ENCODE measurements at regions not wholly inside any gene's neighbourhood (a gene's known extent, or its start where the extent isn't known, plus 50 kb on each side); places are given as distances from the start of the nearest gene placed in this dataset.

DNA sequence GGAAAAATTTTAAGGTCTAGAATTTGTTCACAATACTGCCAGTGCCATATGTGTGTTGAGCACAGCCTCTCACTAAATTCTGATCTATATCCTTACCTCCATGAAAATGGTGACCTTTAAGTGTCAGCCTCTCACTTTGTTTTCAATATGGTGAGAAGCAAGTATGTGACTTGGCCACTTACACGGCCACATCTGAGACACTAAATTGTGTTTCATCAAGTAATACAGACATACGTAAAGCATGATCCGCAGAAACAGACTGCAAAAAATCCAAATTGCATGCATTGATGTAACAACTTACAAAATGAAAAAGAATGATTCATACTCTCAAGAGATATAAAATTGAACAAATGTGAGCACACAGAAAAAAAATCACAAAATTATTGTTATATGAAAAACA is 55.2 kb upstream of the UGP2 start:
- no peak for DNase-seq

DNA sequence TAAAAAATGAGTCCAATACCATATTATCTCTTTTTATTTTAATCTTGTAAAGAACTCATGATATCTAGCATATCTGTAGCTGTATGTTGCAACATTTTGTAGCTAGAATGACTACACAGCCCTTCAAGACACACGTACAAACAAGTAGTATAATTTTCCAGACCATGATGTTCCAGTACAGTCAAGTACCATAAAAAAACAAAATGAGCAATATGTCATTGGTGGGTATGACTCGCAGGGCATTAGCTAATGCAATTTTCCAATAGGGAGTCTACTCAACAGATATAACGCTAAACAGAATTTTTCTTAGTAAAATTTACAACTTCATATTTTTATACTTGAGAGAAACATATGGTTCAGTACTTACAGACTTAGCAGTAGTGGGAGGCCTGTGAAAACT is 53.6 kb upstream of the UGP2 start:
- no peak for DNase-seq

DNA sequence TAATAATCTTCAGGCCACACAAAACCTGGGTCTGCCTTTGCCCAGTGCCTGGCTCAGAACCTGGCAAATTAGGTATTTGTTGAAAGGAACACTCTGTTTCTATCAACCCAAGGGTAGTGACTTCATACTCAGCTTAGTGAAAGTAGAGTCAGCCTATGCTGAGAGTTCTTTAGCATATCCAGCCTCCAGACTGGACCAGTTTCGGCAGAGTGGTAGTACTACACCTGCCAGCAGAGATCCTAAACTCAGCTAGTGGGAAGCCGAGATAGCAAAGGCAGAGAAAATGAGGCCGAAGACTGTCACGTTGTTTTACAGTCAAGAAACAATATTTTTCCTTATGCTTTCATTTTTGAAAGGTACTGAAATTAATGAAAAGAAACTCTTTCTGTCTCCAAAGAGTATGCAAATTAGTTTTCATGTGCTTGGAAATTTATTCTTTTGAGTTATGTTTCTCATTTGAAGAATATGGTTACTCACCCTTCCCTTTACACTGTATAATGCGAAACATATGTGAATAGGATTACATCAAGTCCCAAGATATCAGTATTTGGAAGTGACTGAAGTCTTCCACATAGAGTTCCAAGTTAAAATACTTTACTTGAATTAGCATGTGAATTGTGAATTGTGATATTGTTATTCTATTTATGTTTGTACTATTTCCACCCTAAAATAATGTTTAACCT is 52.2 kb upstream of the UGP2 start:
- no peak for DNase-seq

DNA sequence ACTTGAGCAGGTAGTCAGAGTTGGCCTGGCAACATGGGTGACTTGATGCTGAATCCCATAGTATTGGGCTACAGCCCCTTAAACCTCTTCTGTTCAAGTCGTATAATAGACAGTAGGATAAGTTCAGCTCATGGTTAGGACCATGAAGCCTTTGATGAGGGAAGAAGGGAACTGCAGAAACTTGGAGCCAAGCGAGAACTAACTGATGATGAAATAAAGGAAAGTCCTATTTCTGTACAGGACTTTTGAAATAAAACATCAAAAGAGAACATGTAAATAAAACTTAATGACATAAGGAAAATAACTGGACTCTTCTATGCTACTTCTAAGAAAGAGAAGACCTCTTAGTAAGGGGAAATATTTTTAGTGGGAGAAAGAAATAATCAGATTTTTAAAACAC is 51.2 kb upstream of the UGP2 start:
- no peak for DNase-seq

DNA sequence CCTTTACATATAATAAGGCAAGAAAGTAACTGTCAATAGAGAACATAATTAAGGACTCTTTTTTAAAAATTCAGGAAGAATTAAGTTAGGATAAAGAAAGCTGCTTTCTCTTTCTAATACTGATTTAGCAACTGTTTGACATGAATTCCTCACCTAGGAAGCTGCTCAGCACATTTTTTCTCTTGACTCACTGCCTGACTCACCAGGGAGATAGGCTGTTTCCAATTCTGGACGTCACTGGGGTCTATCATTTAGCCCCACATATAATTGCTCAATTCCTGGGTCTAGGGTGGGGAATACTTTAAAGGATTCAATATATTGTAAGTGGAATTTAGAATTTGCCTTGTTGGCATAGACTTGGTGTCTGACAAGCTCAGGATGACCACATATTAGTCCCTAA is 50.8 kb upstream of the UGP2 start:
- DNase-seq, result no peak

DNA sequence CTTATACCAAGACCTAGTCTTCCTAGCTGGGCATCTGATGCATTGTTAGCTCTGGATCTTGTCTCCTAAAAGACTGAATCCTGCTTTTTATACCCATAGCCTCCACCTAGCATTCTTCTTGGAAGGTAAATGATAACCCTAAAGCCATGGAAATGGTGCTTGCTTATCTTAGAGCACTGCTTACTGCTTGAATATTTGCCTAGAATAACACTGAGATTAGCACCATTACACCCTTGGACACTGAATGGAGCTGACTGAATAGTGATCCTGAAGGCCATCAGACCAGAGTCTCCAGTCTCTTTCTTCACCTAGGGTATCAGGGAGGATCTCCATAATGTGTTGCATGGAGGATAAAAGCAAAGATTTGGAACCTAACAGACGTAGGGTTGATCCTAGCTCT is 50.3 kb upstream of the UGP2 start:
- no peak for DNase-seq

Measured in activated naive CD4-positive, alpha-beta T cell treated with Interleukin-2 at 50 U/mL for 16 hours (primary cell).